OCI-LY1 (cell line): ENCODE measurements at regions not wholly inside any gene's neighbourhood (a gene's known extent, or its start where the extent isn't known, plus 50 kb on each side); places are given as distances from the start of the nearest gene placed in this dataset.

ENCODE experiments used
- H2AFZ ChIP-seq: fragments of 200-600 bp; sonication (generic), shearing (Covaris generic); 2 replicates; pipeline ENCODE4 v1.6.0; 2014; ENCODE audit warnings: antibody characterized with exemption, mild to moderate bottlenecking, low read length
- H3F3A ChIP-seq: fragments of 200-600 bp; sonication (generic), shearing (Covaris generic); 2 replicates; pipeline ENCODE4 v1.6.0; 2014; ENCODE audit warnings: mild to moderate bottlenecking, antibody characterized with exemption, low read length, moderate library complexity; ENCODE audit not compliant: insufficient read depth
- H3K27ac ChIP-seq: fragments of 200-600 bp; sonication (generic); 2 replicates; pipeline ENCODE4 v1.5.1; 2014; ENCODE audit warnings: low read length, mixed run types, mild to moderate bottlenecking, low read depth; ENCODE audit not compliant: poor library complexity, severe bottlenecking
- H3K27me3 ChIP-seq: fragments of 200-600 bp; sonication (generic); 2 replicates; pipeline ENCODE4 v1.6.0; 2014; ENCODE audit warnings: antibody characterized with exemption, mild to moderate bottlenecking, low read length, moderate library complexity; ENCODE audit not compliant: insufficient read depth
- H3K36me3 ChIP-seq: fragments of 200-600 bp; sonication (generic); 2 replicates; pipeline ENCODE4 v1.6.1; 2014; ENCODE audit warnings: mild to moderate bottlenecking, antibody characterized with exemption, low read length, moderate library complexity, mixed read lengths; ENCODE audit not compliant: insufficient read depth
- H3K4me1 ChIP-seq: fragments of 200-600 bp; sonication (generic); 2 replicates; pipeline ENCODE4 v1.5.1; 2014; ENCODE audit warnings: mild to moderate bottlenecking, low read length, moderate library complexity; ENCODE audit not compliant: insufficient read depth, severe bottlenecking
- H3K4me2 ChIP-seq: fragments of 200-600 bp; sonication (generic), shearing (Covaris generic); 2 replicates; pipeline ENCODE4 v1.6.1; 2014; ENCODE audit warnings: low read length
- H3K4me3 ChIP-seq: fragments of 200-600 bp; sonication (generic); 2 replicates; pipeline ENCODE4 v1.5.1; 2014; ENCODE audit warnings: low read length, low read depth, mild to moderate bottlenecking, mixed read lengths; ENCODE audit not compliant: poor library complexity, severe bottlenecking
- H3K79me2 ChIP-seq: fragments of 200-600 bp; shearing (Covaris generic); 2 replicates; pipeline ENCODE4 v1.6.1; 2016; ENCODE audit warnings: mixed run types, low read length, mixed read lengths; ENCODE audit not compliant: insufficient read depth
- H3K9ac ChIP-seq: fragments of 200-600 bp; sonication (generic), shearing (Covaris generic); 2 replicates; pipeline ENCODE4 v1.6.1; 2014; ENCODE audit warnings: mild to moderate bottlenecking, low read length, mixed read lengths
- H3K9me2 ChIP-seq: fragments of 200-600 bp; sonication (generic), shearing (Covaris generic); 2 replicates; pipeline ENCODE4 v1.6.1; 2014; ENCODE audit warnings: low read depth, mild to moderate bottlenecking, low read length, mixed read lengths
- H3K9me3 ChIP-seq: fragments of 200-600 bp; shearing (Covaris generic); 2 replicates; pipeline ENCODE4 v1.6.1; 2014; ENCODE audit warnings: low read length, mixed read lengths
- H4K20me1 ChIP-seq: fragments of 200-600 bp; sonication (generic), shearing (Covaris generic); 2 replicates; pipeline ENCODE4 v1.6.0; 2016; ENCODE audit warnings: mild to moderate bottlenecking, low read length; ENCODE audit not compliant: insufficient read depth
- EZH2 ChIP-seq: fragments of 200-600 bp; sonication (generic), shearing (Covaris generic); IDR thresholded peaks from 2 replicates; pipeline ENCODE4 v1.8.0; 2017; ENCODE audit warnings: borderline replicate concordance, mixed run types, mild to moderate bottlenecking, antibody characterized with exemption, low read length, moderate library complexity, mixed read lengths
- TF ChIP-seq, protein P1 (sequence below): fragments of 200-600 bp; sonication (generic), shearing (Covaris generic); IDR thresholded peaks from 2 replicates; pipeline ENCODE4 v1.5.1; 2017; ENCODE audit warnings: mild to moderate bottlenecking, antibody characterized with exemption, low read length, moderate library complexity, mixed read lengths

DNA sequence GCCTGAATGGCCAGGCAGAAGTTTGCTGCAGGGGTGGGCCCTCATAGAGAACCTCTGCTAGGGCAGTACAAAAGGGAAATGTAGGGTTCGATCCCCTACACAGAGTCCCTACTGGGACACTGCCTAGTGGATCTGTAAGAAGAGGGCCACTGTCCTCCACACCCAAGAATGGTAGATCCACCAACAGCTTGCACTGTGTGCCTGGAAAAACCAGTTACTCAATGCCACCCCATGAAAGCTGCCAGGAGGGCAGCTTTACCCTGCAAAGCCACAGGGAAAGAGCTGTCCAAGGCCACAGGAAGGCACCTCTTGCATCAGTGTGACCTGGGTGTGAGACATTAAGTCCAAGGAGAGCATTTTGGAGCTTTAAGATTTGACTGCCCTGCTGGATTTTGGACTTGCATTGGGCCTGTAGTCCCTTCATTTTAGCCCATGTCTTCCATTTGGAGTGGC is 781.6 kb downstream of the TRAM1L1 start:
- H4K20me1 ChIP-seq: no peaks in the 10 kb centered on the region
- no peaks in the 10 kb centered on the region for H3K36me3 ChIP-seq
- H3K4me2 ChIP-seq: no peak overlapping the region
- no peaks in the 10 kb centered on the region for H3F3A ChIP-seq
- H3K27me3 ChIP-seq: no peaks in the 10 kb centered on the region
- no peak overlapping the region for H3K9ac ChIP-seq
- no peaks in the 10 kb centered on the region for H3K9me2 ChIP-seq
- H2AFZ ChIP-seq: no peak overlapping the region
- H3K27ac ChIP-seq: no peak overlapping the region
- no peaks in the 10 kb centered on the region for H3K4me1 ChIP-seq
- no peaks in the 10 kb centered on the region for H3K79me2 ChIP-seq
- TF ChIP-seq, protein P1, sequence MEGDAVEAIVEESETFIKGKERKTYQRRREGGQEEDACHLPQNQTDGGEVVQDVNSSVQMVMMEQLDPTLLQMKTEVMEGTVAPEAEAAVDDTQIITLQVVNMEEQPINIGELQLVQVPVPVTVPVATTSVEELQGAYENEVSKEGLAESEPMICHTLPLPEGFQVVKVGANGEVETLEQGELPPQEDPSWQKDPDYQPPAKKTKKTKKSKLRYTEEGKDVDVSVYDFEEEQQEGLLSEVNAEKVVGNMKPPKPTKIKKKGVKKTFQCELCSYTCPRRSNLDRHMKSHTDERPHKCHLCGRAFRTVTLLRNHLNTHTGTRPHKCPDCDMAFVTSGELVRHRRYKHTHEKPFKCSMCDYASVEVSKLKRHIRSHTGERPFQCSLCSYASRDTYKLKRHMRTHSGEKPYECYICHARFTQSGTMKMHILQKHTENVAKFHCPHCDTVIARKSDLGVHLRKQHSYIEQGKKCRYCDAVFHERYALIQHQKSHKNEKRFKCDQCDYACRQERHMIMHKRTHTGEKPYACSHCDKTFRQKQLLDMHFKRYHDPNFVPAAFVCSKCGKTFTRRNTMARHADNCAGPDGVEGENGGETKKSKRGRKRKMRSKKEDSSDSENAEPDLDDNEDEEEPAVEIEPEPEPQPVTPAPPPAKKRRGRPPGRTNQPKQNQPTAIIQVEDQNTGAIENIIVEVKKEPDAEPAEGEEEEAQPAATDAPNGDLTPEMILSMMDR: no peak
- no peak for TF ChIP-seq EZH2
- no peaks in the 10 kb centered on the region for H3K9me3 ChIP-seq
- no peak overlapping the region for H3K4me3 ChIP-seq

DNA sequence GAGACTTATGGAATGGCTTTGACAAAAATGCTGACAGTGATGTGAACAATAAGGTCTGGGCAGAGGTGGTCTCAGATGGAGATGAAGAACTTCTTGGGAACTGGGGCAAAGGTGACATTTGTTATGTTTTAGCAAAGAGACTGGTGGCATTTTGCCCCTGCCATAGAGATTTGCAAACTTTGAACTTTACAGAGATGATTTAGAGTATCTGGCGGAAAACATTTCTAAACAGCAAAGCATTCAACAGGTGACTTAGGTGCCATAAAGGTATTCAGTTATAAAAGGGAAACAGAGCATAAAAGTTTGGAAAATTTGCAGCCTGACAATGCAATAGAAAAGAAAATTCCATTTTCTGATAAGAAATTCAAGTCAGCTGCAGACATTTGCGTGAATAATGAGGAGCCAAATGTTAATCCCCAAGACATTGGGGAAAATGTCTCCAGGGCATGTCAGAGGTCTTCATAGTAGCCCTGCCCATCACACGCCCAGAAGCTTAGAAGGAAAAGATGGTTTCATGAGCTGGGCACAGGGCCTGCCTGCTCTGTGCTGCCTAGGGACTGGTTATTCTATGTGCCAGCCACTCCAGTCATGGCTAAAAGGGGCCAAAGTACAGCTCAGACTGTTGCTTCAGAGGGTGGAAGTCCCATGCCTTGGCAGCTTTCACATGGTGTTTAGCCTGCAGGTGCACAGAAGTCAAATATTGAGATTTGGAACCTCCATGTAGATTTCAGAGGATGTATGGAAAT is 782.2 kb downstream of the TRAM1L1 start:
- H3K36me3 ChIP-seq: no peaks in the 10 kb centered on the region
- H3K27ac ChIP-seq: no peak overlapping the region
- H3K79me2 ChIP-seq: no peaks in the 10 kb centered on the region
- H4K20me1 ChIP-seq: no peaks in the 10 kb centered on the region
- no peaks in the 10 kb centered on the region for H3K9me3 ChIP-seq
- no peak overlapping the region for H3K4me3 ChIP-seq
- no peaks in the 10 kb centered on the region for H3K27me3 ChIP-seq
- H2AFZ ChIP-seq: no peak overlapping the region
- H3K9ac ChIP-seq: no peak overlapping the region
- no peaks in the 10 kb centered on the region for H3K4me1 ChIP-seq
- TF ChIP-seq EZH2: no peak
- TF ChIP-seq, protein P1: no peak
- no peaks in the 10 kb centered on the region for H3F3A ChIP-seq
- H3K4me2 ChIP-seq: no peak overlapping the region
- H3K9me2 ChIP-seq: no peaks in the 10 kb centered on the region

DNA sequence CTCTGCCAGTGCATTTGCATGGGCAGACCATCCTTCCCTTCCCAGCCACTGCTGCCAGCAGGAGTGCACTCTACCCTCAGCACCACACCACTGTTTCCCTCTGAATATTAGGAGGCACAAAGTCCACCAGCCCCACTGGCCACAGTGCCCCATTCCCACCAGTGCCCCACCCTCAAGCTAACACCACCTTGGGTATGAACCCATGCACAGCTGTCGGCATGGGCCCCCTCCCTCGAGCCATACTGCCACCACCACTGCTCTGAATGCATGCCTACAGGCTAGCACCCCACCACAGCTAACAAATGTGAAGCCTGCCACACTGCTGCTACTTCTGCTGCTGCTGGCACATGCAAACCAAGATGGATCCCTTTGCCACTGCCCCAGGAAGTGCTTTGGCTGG is 810.4 kb downstream of the TRAM1L1 start:
- no peaks in the 10 kb centered on the region for H4K20me1 ChIP-seq
- H3K9me3 ChIP-seq: no peaks in the 10 kb centered on the region
- H3K9me2 ChIP-seq: no peaks in the 10 kb centered on the region

More for the DNA sequence above, 810.4 kb downstream of the TRAM1L1 start:
- no peak for TF ChIP-seq EZH2
- TF ChIP-seq, protein P1: no peak
- Histone ChIP-seq H3K27me3 (no peaks in the 10 kb centered on the region), H2AFZ (no peak overlapping the region), H3K79me2 (no peaks in the 10 kb centered on the region), H3K4me2 (no peak overlapping the region), H3K9ac (no peak overlapping the region), H3F3A (no peaks in the 10 kb centered on the region), H3K4me3 (no peak overlapping the region), H3K27ac (no peak overlapping the region), H3K36me3 (no peaks in the 10 kb centered on the region), H3K4me1 (no peaks in the 10 kb centered on the region)
